ENCODE measurements at regions not wholly inside any gene's neighbourhood (a gene's known extent, or its start where the extent isn't known, plus 50 kb on each side); places are given as distances from the start of the nearest gene placed in this dataset.
"Not testable (repeated sequence)": the region's sequence is repeated elsewhere in the genome, so short reads cannot be mapped to it uniquely, and the experiment has no call there.

DNA sequence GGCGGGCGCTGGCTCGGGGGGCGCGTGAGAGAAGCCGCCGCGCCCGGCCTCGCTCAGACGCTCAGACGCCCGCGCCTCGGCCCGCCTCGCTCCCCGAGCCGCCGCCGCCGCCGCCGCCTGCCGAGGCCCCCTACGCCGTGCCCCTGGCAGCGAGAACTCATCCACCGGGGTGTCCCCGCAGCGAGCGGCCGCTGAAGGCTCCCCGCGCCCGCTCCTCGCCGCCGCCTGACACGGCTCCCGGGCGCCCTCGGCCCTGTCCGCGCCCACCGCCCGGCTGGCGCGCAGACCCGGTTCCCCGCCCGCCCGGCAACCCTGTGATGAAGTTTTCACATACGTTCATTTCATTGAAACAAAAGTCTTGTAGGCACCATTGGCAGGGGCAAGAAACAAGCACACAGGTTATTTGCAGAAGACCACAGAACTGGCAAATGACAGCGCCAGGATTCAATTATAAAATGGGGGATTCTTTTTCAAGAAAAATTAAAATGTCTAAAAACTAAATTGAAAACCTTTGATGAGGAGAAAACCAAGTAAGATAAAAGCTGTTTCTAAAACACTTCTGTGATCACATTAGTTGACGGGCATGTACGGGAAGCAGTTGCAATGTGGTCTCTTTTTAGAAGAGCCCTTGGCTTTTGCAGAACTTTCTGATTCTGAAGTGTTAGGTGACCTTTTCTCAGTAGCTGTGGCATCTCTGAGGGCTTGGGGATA is 50.5 kb upstream of the TUBA3D start:
- Histone ChIP-seq H3K27me3 (peaks cover 69% of the 10 kb centered on the region), H3K4me3 (peak overlapping the region; percentile 8), H3K79me2 (no peaks in the 10 kb centered on the region), H3K9me2 (replicated peaks; ENCODE audit: insufficient read depth) (no peaks in the 10 kb centered on the region), H3K36me3 (replicated peaks; ENCODE audit: insufficient read depth, low read depth) (no peaks in the 10 kb centered on the region), H3K27ac (no peak overlapping the region), H4K20me1 (ENCODE audit: insufficient read depth, poor library complexity, severe bottlenecking) (no peaks in the 10 kb centered on the region), H2AFZ (peak overlapping the region; percentile 12), H3K4me2 (peak overlapping the region; percentile 73), H3K9me3 (ENCODE audit: low read depth) (no peaks in the 10 kb centered on the region), H3K4me1 (ENCODE audit: insufficient read depth) (no peaks in the 10 kb centered on the region)
- DNase-seq (ENCODE audit: low spot score), result peak; percentile 7
- WGBS (ENCODE audit: low lambda C conversion rate, missing lambda C conversion rate), result 39% methylated on average over 4 of the region's 57 CpGs
- TF ChIP-seq EZH2 (IDR thresholded peaks at IDR 0.05; ENCODE audit: borderline replicate concordance) (peak; percentile 70), EZH2phosphoT487 (IDR thresholded peaks at IDR 0.05; ENCODE audit: low read depth, severe bottlenecking, unreplicated experiment) (no peak)

DNA sequence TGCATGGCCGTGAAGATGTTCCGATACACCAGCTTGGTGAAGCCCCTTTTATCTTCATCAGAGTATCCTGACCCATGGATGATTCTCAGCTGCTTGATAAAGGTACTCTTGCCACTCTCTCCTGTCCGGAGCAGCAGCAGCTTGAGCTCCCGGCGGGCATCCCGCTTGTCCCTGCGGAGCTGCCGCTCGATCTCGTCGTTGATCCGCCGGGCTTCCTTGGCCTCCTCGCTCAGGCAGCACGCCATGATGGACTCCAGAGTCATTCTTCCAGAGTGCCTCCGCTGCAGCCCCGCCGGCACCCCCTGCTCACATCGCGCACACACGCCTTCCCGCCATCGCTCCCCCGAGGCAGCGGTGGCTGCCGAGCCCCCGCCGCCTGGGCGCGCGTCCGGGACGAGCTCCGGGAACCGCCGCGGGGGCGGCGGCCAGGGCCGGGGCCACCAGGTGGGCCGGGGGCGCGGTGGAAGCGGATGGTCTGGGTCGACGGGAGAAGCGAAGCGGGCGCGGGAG is 51.3 kb upstream of the TUBA3D start:
- not testable (repeated sequence) for H3K27ac ChIP-seq; H3K36me3 ChIP-seq (replicated peaks; ENCODE audit: insufficient read depth, low read depth); H2AFZ ChIP-seq; H4K20me1 ChIP-seq (ENCODE audit: insufficient read depth, poor library complexity, severe bottlenecking); H3K4me3 ChIP-seq; H3K9me2 ChIP-seq (replicated peaks; ENCODE audit: insufficient read depth); H3K79me2 ChIP-seq; H3K4me1 ChIP-seq (ENCODE audit: insufficient read depth); DNase-seq (ENCODE audit: low spot score); H3K9me3 ChIP-seq (ENCODE audit: low read depth)
- H3K4me2 ChIP-seq, result peak overlapping the region; percentile 68
- 29% methylated on average over 12 of the region's 50 CpGs for WGBS (ENCODE audit: low lambda C conversion rate, missing lambda C conversion rate)
- peaks cover 64% of the 10 kb centered on the region for H3K27me3 ChIP-seq

- H3K4me1 ChIP-seq (ENCODE audit: insufficient read depth); H3K4me3 ChIP-seq; H3K79me2 ChIP-seq; DNase-seq (ENCODE audit: low spot score); H3K4me2 ChIP-seq; H3K27ac ChIP-seq; H3K9me2 ChIP-seq (replicated peaks; ENCODE audit: insufficient read depth); H3K36me3 ChIP-seq (replicated peaks; ENCODE audit: insufficient read depth, low read depth); H3K9me3 ChIP-seq (ENCODE audit: low read depth); H2AFZ ChIP-seq; H4K20me1 ChIP-seq (ENCODE audit: insufficient read depth, poor library complexity, severe bottlenecking): not testable (repeated sequence)
- WGBS (ENCODE audit: low lambda C conversion rate, missing lambda C conversion rate), result 71% methylated on average over 3 of the region's 3 CpGs
- H3K27me3 ChIP-seq, result peaks cover 31% of the 10 kb centered on the region
Observed at GRCh38 chr2:131420751-131421150, 55.2 kb upstream of the TUBA3D start.

GRCh38 chr2:131419441-131419840 is 55.5 kb upstream of the RAB6D start:
- no peak overlapping the region for H3K4me3 ChIP-seq
- TF ChIP-seq EZH2phosphoT487 (IDR thresholded peaks at IDR 0.05; ENCODE audit: low read depth, severe bottlenecking, unreplicated experiment), result no peak
- TF ChIP-seq CTCF (IDR thresholded peaks at IDR 0.05; ENCODE audit: poor library complexity), result no peak
- no peak for TF ChIP-seq EZH2 (IDR thresholded peaks at IDR 0.05; ENCODE audit: borderline replicate concordance)
- H3K4me2 ChIP-seq, result peak overlapping the region; percentile 6
- H3K9me2 ChIP-seq (replicated peaks; ENCODE audit: insufficient read depth), result no peaks in the 10 kb centered on the region
- H3K9me3 ChIP-seq (ENCODE audit: low read depth), result no peaks in the 10 kb centered on the region
- H2AFZ ChIP-seq, result no peak overlapping the region
- no peaks in the 10 kb centered on the region for H3K79me2 ChIP-seq
- peaks cover 25% of the 10 kb centered on the region for H3K27me3 ChIP-seq
- WGBS (ENCODE audit: low lambda C conversion rate, missing lambda C conversion rate), result 18% methylated on average over 10 of the region's 10 CpGs
- no peak for DNase-seq (ENCODE audit: low spot score)
- no peaks in the 10 kb centered on the region for H4K20me1 ChIP-seq (ENCODE audit: insufficient read depth, poor library complexity, severe bottlenecking)
- no peak overlapping the region for H3K27ac ChIP-seq
- no peaks in the 10 kb centered on the region for H3K4me1 ChIP-seq (ENCODE audit: insufficient read depth)
- no peaks in the 10 kb centered on the region for H3K36me3 ChIP-seq (replicated peaks; ENCODE audit: insufficient read depth, low read depth)

DNA sequence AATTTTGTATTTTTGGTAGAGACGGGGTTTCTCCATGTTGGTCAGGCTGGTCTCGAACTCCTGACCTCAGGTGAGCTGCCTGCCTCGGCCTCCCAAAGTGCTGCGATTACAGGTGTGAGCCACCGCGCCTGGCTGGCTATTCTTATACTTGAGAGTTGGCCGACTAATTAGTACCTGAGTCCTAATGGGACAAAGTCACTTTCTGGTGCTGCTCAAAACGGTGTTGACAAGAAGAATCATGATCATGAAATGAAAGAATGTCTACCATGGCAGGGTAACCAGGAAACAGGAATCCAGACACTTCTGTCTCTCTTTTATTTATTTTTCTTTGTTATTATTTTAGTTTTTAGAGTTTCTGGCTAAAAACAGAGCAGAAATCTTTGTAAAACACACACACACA is 54.7 kb upstream of the RAB6D start:
- DNase-seq (ENCODE audit: low spot score), result no peak
- H3K4me1 ChIP-seq (ENCODE audit: insufficient read depth), result no peaks in the 10 kb centered on the region
- H3K27ac ChIP-seq, result no peak overlapping the region
- no peak for TF ChIP-seq CTCF (IDR thresholded peaks at IDR 0.05; ENCODE audit: poor library complexity)
- TF ChIP-seq EZH2 (IDR thresholded peaks at IDR 0.05; ENCODE audit: borderline replicate concordance), result no peak
- TF ChIP-seq EZH2phosphoT487 (IDR thresholded peaks at IDR 0.05; ENCODE audit: low read depth, severe bottlenecking, unreplicated experiment), result no peak
- peaks cover 17% of the 10 kb centered on the region for H3K27me3 ChIP-seq
- H3K36me3 ChIP-seq (replicated peaks; ENCODE audit: insufficient read depth, low read depth), result no peaks in the 10 kb centered on the region
- no peak overlapping the region for H3K4me3 ChIP-seq
- no peaks in the 10 kb centered on the region for H3K9me3 ChIP-seq (ENCODE audit: low read depth)
- WGBS (ENCODE audit: low lambda C conversion rate, missing lambda C conversion rate), result 89% methylated on average over 8 of the region's 8 CpGs
- no peaks in the 10 kb centered on the region for H3K79me2 ChIP-seq
- no peaks in the 10 kb centered on the region for H3K9me2 ChIP-seq (replicated peaks; ENCODE audit: insufficient read depth)
- H4K20me1 ChIP-seq (ENCODE audit: insufficient read depth, poor library complexity, severe bottlenecking), result no peaks in the 10 kb centered on the region
- H2AFZ ChIP-seq, result no peak overlapping the region
- no peak overlapping the region for H3K4me2 ChIP-seq

Data from hepatocyte (in vitro differentiated cells).